Hepatocyte (in vitro differentiated cells): ENCODE measurements at regions not wholly inside any gene's neighbourhood (a gene's known extent, or its start where the extent isn't known, plus 50 kb on each side); places are given as distances from the start of the nearest gene placed in this dataset.

Experiments
- DNase-seq: peaks from one replicate; pipeline ENCODE4 v3.0.0-alpha.2; 2016; ENCODE audit warnings: low spot score
- H2AFZ ChIP-seq: fragments of 200-600 bp; sonication (generic); 2 replicates; pipeline ENCODE4 v1.6.0; 2016; ENCODE audit warnings: antibody characterized with exemption, mild to moderate bottlenecking
- H3K27ac ChIP-seq: fragments of 200-600 bp; sonication (generic); 2 replicates; pipeline ENCODE4 v1.5.1; 2016; ENCODE audit warnings: mild to moderate bottlenecking
- H3K27me3 ChIP-seq: fragments of 200-600 bp; sonication (generic); 2 replicates; pipeline ENCODE4 v1.6.1; 2016
- H3K36me3 ChIP-seq: fragments of 200-600 bp; sonication (generic); replicated peaks from 2 replicates; pipeline ENCODE4 v1.5.1; 2016; ENCODE audit warnings: low read depth; ENCODE audit not compliant: insufficient read depth
- H3K4me1 ChIP-seq: fragments of 200-600 bp; sonication (generic); 2 replicates; pipeline ENCODE4 v1.5.1; 2016; ENCODE audit warnings: mild to moderate bottlenecking, moderate library complexity; ENCODE audit not compliant: insufficient read depth
- H3K4me2 ChIP-seq: fragments of 200-600 bp; sonication (generic); 2 replicates; pipeline ENCODE4 v1.6.0; 2016
- H3K4me3 ChIP-seq: fragments of 200-600 bp; sonication (generic); 2 replicates; pipeline ENCODE4 v1.5.1; 2016; ENCODE audit warnings: mild to moderate bottlenecking
- H3K79me2 ChIP-seq: fragments of 200-600 bp; sonication (generic); 2 replicates; pipeline ENCODE4 v1.6.0; 2017; ENCODE audit warnings: mild to moderate bottlenecking
- H3K9me2 ChIP-seq: fragments of 200-600 bp; sonication (generic); replicated peaks from 2 replicates; pipeline ENCODE4 v1.6.0; 2017; ENCODE audit warnings: mild to moderate bottlenecking; ENCODE audit not compliant: insufficient read depth
- H3K9me3 ChIP-seq: fragments of 200-600 bp; sonication (generic); 2 replicates; pipeline ENCODE4 v1.5.1; 2016; ENCODE audit warnings: low read depth, mild to moderate bottlenecking
- H4K20me1 ChIP-seq: fragments of 200-600 bp; sonication (generic); 2 replicates; pipeline ENCODE4 v1.6.0; 2016; ENCODE audit warnings: mild to moderate bottlenecking; ENCODE audit not compliant: insufficient read depth, poor library complexity, severe bottlenecking
- EZH2 ChIP-seq: fragments of 200-600 bp; sonication (generic); IDR thresholded peaks from 2 replicates; pipeline ENCODE4 v1.6.1; 2016; ENCODE audit warnings: antibody characterized with exemption, mild to moderate bottlenecking, borderline replicate concordance
- EZH2phosphoT487 ChIP-seq: fragments of 200-600 bp; sonication (generic); IDR thresholded peaks from one replicate; pipeline ENCODE4 v1.6.1; 2018; ENCODE audit warnings: antibody characterized with exemption, mild to moderate bottlenecking, low read depth, moderate library complexity; ENCODE audit not compliant: unreplicated experiment, severe bottlenecking
- WGBS: methylation state at CpG from one replicate; pipeline ENCODE4 v1.1.6; 2016; ENCODE audit warnings: low lambda C conversion rate; ENCODE audit errors: missing lambda C conversion rate; 5-methylcytosine and 5-hydroxymethylcytosine counted together
- TF ChIP-seq, protein P1 (sequence below): fragments of 200-600 bp; sonication (generic); IDR thresholded peaks from 2 replicates; pipeline ENCODE4 v1.5.1; 2016; ENCODE audit warnings: antibody characterized with exemption, mild to moderate bottlenecking; ENCODE audit not compliant: poor library complexity

DNA sequence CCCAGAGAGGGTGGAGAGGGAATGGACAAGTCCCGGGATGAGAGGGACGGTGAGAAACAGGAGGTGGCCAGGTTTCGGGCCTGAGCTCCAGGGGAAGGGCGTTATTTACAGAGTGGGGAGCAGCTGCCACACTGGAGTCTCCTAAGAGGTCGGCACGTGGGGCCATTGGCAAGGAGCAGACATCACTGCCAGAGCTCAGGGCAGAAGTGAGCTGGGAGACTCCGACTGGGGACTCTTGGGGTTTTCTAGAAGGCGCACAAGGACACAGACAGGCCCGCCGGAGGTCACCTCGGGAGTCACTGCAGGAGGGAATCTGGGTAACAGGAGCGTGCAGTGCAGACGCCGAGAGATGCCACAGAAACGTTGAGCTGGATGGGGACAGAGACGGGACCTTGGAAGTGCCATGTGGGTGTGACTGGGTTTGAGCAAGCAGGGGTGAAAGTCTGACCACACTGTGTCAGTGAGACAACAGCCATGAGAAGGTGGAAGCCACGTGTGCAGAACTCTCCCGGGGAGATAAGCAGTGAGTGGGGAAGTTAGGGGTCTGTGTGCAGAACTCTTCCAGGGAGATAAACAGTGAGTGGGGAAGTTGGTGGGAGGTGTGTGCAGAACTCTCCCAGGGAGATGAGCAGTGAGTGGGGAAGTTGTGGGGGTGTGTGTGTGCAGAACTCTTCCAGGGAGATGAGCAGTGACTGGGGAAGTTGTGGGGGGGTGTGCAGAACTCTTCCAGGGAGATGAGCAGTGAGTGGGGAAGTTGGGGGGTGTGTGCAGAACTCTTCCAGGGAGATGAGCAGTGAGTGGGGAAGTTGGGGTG is 187.5 kb downstream of the SHANK2 start:
- Histone ChIP-seq H4K20me1 (no peaks in the 10 kb centered on the region), H3K4me3 (no peak overlapping the region), H3K4me2 (no peak overlapping the region), H3K9me2 (no peaks in the 10 kb centered on the region), H3K36me3 (no peaks in the 10 kb centered on the region), H2AFZ (no peak overlapping the region), H3K27me3 (no peaks in the 10 kb centered on the region), H3K27ac (no peak overlapping the region), H3K4me1 (no peaks in the 10 kb centered on the region), H3K79me2 (no peaks in the 10 kb centered on the region), H3K9me3 (no peaks in the 10 kb centered on the region)
- DNase-seq: no peak
- TF ChIP-seq EZH2 (no peak), EZH2phosphoT487 (no peak)
- TF ChIP-seq, protein P1, sequence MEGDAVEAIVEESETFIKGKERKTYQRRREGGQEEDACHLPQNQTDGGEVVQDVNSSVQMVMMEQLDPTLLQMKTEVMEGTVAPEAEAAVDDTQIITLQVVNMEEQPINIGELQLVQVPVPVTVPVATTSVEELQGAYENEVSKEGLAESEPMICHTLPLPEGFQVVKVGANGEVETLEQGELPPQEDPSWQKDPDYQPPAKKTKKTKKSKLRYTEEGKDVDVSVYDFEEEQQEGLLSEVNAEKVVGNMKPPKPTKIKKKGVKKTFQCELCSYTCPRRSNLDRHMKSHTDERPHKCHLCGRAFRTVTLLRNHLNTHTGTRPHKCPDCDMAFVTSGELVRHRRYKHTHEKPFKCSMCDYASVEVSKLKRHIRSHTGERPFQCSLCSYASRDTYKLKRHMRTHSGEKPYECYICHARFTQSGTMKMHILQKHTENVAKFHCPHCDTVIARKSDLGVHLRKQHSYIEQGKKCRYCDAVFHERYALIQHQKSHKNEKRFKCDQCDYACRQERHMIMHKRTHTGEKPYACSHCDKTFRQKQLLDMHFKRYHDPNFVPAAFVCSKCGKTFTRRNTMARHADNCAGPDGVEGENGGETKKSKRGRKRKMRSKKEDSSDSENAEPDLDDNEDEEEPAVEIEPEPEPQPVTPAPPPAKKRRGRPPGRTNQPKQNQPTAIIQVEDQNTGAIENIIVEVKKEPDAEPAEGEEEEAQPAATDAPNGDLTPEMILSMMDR: no peak
- WGBS: 82% methylated on average over 17 of the region's 18 CpGs

DNA sequence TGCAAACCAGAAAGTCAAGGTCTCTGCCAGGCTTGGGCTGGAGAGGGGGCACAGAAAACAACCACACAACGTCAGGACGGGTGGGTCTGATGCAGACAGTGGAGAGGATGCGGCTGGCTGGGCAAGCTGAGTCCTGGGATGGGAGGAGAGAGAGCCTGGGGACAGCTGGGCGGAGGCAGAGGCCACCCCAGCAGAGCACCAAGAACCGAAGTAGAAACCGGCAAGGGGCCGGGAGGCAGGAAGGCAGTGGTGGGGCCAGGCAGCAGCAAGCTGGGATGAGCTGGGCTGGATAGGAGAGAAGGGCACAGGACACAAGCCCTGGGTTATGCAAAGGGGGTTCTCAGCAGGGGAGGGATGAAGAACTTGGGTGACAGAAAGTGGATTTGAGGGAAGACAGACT is 188.2 kb downstream of the SHANK2 start:
- H3K79me2 ChIP-seq: no peaks in the 10 kb centered on the region
- 90% methylated on average over 7 of the region's 7 CpGs for WGBS

DNA sequence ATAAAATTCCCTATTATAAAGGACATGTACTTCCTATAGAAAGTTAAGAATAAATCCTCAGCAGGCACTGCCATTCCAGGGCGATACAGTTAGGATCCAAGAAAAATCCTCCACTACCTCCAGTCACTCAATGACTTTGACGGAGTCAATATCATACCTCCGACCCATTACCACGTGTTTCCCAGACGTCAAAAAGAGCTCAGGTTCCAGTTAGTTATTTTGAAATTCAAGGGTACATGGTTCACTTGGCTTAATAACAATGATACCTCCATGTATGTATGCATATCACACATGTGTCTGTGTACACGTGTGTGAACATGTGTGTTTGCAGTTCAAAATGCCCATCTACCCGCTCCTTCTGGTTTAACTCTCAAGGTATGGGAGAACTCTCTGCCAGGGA is 189.2 kb downstream of the SHANK2 start:
- Histone ChIP-seq H3K4me1 (no peaks in the 10 kb centered on the region), H3K36me3 (no peaks in the 10 kb centered on the region), H3K27ac (no peak overlapping the region), H3K4me3 (no peak overlapping the region), H3K27me3 (no peaks in the 10 kb centered on the region), H2AFZ (no peak overlapping the region), H3K79me2 (no peaks in the 10 kb centered on the region), H3K9me2 (no peaks in the 10 kb centered on the region), H3K4me2 (no peak overlapping the region), H3K9me3 (no peaks in the 10 kb centered on the region), H4K20me1 (no peaks in the 10 kb centered on the region)
- TF ChIP-seq EZH2phosphoT487 (no peak), EZH2 (no peak)
- TF ChIP-seq, protein P1: no peak
- no peak for DNase-seq
- 97% methylated on average over 7 of the region's 7 CpGs for WGBS

More for the DNA sequence above, 188.2 kb downstream of the SHANK2 start:
- Histone ChIP-seq H3K4me1 (no peaks in the 10 kb centered on the region), H2AFZ (no peak overlapping the region), H3K4me2 (no peak overlapping the region), H3K27me3 (no peaks in the 10 kb centered on the region), H4K20me1 (no peaks in the 10 kb centered on the region), H3K9me2 (no peaks in the 10 kb centered on the region), H3K9me3 (no peaks in the 10 kb centered on the region), H3K36me3 (no peaks in the 10 kb centered on the region), H3K4me3 (no peak overlapping the region), H3K27ac (no peak overlapping the region)
- TF ChIP-seq, protein P1: no peak
- TF ChIP-seq EZH2phosphoT487: no peak
- no peak for TF ChIP-seq EZH2
- DNase-seq: no peak
